GM19468 (cell line): ENCODE measurements at regions not wholly inside any gene's neighbourhood (a gene's known extent, or its start where the extent isn't known, plus 50 kb on each side); places are given as distances from the start of the nearest gene placed in this dataset.
"Not testable (repeated sequence)": the region's sequence is repeated elsewhere in the genome, so short reads cannot be mapped to it uniquely, and the experiment has no call there.

ENCODE experiments used
- ATAC-seq: cut with Tn5 transposase; IDR thresholded peaks from one replicate; pipeline ENCODE4 v1.9.1; 2021; ENCODE audit warnings: mild to moderate bottlenecking, moderate library complexity, moderate number of reproducible peaks; ENCODE audit not compliant: unreplicated experiment; ENCODE audit errors: extremely low read depth

- no peak for ATAC-seq
Observed at GRCh38 chr12:105616971-105617540, 286.6 kb downstream of the C12orf75 start.

GRCh38 chr12:105622220-105622619, 291.7 kb downstream of the C12orf75 start:
- ATAC-seq: no peak

GRCh38 chr12:105622846-105623736, 292.6 kb downstream of the C12orf75 start:
- ATAC-seq: no peak

- ATAC-seq: no peak
Observed at GRCh38 chr12:105626653-105627052, 296.2 kb downstream of the C12orf75 start.

- ATAC-seq: no peak
Observed at GRCh38 chr12:105637470-105637869, 307.0 kb downstream of the C12orf75 start.

GRCh38 chr12:105640761-105641160, 310.3 kb downstream of the C12orf75 start:
- no peak for ATAC-seq

- no peak for ATAC-seq
Observed at GRCh38 chr12:105641749-105642148, 311.3 kb downstream of the C12orf75 start.

GRCh38 chr12:105644770-105645169, 314.3 kb downstream of the C12orf75 start:
- ATAC-seq: no peak

- no peak for ATAC-seq
Observed at GRCh38 chr12:105654606-105655005, 324.1 kb downstream of the C12orf75 start.

GRCh38 chr12:105658389-105658788, 327.9 kb downstream of the C12orf75 start:
- no peak for ATAC-seq

GRCh38 chr12:105659355-105660075, 329.0 kb downstream of the C12orf75 start:
- ATAC-seq: no peak

- not testable (repeated sequence) for ATAC-seq
Observed at GRCh38 chr12:105664765-105665164, 334.3 kb downstream of the C12orf75 start.

- ATAC-seq: no peak
Observed at GRCh38 chr12:105665366-105665765, 334.9 kb downstream of the C12orf75 start.

GRCh38 chr12:105667973-105668743, 337.7 kb downstream of the C12orf75 start:
- no peak for ATAC-seq

GRCh38 chr12:105670672-105671071, 340.2 kb downstream of the C12orf75 start:
- no peak for ATAC-seq

GRCh38 chr12:105671720-105672119, 341.2 kb downstream of the C12orf75 start:
- no peak for ATAC-seq

- ATAC-seq: no peak
Observed at GRCh38 chr12:105672121-105672975, 341.9 kb downstream of the C12orf75 start.

- no peak for ATAC-seq
Observed at GRCh38 chr12:105674871-105675699, 344.6 kb downstream of the C12orf75 start.
